ENCODE measurements at regions not wholly inside any gene's neighbourhood (a gene's known extent, or its start where the extent isn't known, plus 50 kb on each side); places are given as distances from the start of the nearest gene placed in this dataset.

DNA sequence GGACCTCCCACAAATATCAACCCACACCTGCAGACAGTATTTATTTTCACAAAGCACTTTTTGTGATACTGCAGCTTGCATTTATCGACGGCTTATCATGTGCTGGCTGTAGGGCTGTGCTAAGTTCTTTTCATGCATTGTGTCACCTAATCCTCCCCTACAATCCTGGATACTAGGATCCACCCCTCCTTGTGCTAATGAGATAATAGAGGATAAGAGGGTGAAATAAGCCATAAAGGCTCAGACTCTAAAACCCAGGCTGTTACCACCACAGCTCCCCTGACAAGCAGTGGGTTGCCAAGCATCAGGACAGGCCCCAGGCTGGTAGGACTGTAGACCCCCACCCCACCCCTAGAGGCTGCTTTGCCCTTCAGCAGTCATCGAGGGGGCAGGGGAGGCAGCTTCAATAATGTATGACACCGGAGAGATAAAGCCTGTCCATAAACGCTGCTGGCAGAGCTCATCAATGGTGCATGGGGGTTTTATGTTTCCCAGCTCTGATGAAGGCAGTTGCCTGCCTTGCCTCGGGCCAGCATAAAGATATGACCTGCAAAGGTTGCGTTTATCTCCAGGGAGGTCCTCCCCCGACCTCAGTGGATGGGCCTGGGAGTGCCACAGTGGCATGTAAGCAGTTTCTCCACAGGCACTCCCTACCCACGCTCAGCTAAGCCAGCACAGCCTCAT, 73.9 kb upstream of the C16orf82 start:
- H3K27ac Mint-ChIP-seq = no peak overlapping the region
- no peak overlapping the region for H3K27ac ChIP-seq (ENCODE audit: low read length)
- no peaks in the 10 kb centered on the region for H3K4me1 ChIP-seq (ENCODE audit: control insufficient read depth in 1 of 2, extremely low read depth in 1 of 2, insufficient read depth in 2 of 2, low read length in 2 of 2)
- peaks cover 0 to 9% (median 4%) of the 10 kb centered on the region in 3 donors for H3K9me3 Mint-ChIP-seq
- no peak overlapping the region for H3K4me3 ChIP-seq (ENCODE audit: control insufficient read depth in 1 of 2, extremely low read depth in 1 of 2, low read length in 1 of 2)
- H3K27me3 Mint-ChIP-seq = peaks cover 23 to 39% of the 10 kb centered on the region in 2 donors
- H3K4me1 Mint-ChIP-seq = no peaks in the 10 kb centered on the region
- peaks cover 0 to 18% of the 10 kb centered on the region in 2 experiments for H3K27me3 ChIP-seq (replicated peaks in 1 of 2; ENCODE audit: control insufficient read depth in 2 of 2, extremely low read depth in 1 of 2, insufficient read depth in 2 of 2, low read length in 1 of 2)
- H3K9me3 ChIP-seq = no peaks in the 10 kb centered on the region
- ChIA-PET CTCF (no interaction called here), POLR2A (no interaction called here)
- 65% methylated on average over 5 of the region's 9 CpGs for WGBS (ENCODE audit: insufficient coverage)
- no peak for ATAC-seq (replicated peaks in 1 of 4)
- DNase-seq = no peak
- no peak overlapping the region for H3K4me3 Mint-ChIP-seq
- no peaks in the 10 kb centered on the region for H3K36me3 Mint-ChIP-seq
- no peaks in the 10 kb centered on the region for H3K36me3 ChIP-seq (ENCODE audit: control insufficient read depth in 2 of 2, extremely low read depth in 1 of 2, insufficient read depth in 1 of 2, low read length in 1 of 2)

DNA sequence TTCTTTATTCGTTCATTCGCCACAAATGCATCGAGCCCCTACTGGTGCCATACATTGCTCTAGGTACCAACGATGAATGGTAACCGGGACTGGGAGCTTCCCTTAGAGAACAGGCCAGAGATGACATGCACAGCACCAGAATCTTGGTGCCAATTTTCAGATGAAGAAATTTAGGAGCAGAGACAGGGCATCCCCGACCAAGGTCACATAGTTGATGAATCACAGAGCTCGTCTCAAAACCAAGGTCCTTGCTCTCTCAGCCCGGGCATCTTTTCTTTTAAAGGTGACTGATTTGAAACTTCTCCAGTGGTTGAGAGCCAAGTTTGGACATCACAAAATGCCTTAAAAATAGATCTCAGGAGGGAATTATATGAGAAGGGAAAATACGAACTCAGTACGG, 73.2 kb upstream of the C16orf82 start:
- Histone ChIP-seq H3K4me3 (ENCODE audit: control insufficient read depth in 1 of 2, extremely low read depth in 1 of 2, low read length in 1 of 2) (no peak overlapping the region), H3K36me3 (ENCODE audit: control insufficient read depth in 2 of 2, extremely low read depth in 1 of 2, insufficient read depth in 1 of 2, low read length in 1 of 2) (no peaks in the 10 kb centered on the region), H3K9me3 (no peaks in the 10 kb centered on the region), H3K27me3 (replicated peaks in 1 of 2; ENCODE audit: control insufficient read depth in 2 of 2, extremely low read depth in 1 of 2, insufficient read depth in 2 of 2, low read length in 1 of 2) (peaks cover 0 to 15% of the 10 kb centered on the region in 2 experiments), H3K27ac (ENCODE audit: low read length) (no peak overlapping the region), H3K4me1 (ENCODE audit: control insufficient read depth in 1 of 2, extremely low read depth in 1 of 2, insufficient read depth in 2 of 2, low read length in 2 of 2) (no peaks in the 10 kb centered on the region)
- 83% methylated on average over 10 of the region's 10 CpGs for WGBS (ENCODE audit: insufficient coverage)
- Mint-ChIP-seq H3K27me3 (peaks cover 29 to 39% of the 10 kb centered on the region in 2 donors), H3K4me3 (no peak overlapping the region), H3K4me1 (no peaks in the 10 kb centered on the region), H3K36me3 (no peaks in the 10 kb centered on the region), H3K27ac (no peak overlapping the region), H3K9me3 (peaks cover 0 to 9% (median 4%) of the 10 kb centered on the region in 3 donors)
- ATAC-seq (replicated peaks in 1 of 4) (no peak), DNase-seq (no peak)
- ChIA-PET CTCF (no interaction called here), POLR2A (no interaction called here)

DNA sequence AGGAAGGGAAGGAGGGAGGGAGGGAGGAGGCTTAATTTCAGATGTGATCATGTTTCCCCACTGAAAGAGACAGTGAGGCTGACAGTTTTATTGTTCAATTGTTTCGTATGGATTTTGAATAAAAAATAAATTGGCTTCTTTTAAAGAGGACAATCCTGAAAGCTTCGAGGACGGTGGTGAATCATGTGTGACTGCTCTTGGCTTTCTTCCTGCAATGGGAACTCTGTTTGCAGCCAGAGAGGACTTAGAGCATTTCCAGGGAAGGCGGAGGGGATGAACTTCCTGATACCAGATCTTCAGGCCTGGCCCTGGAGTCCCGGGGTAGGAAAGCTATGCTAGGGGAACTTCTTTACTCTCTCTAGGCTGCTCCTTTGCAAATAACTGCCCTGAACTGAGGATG, 72.8 kb upstream of the C16orf82 start:
- 38% methylated on average over 4 of the region's 5 CpGs for WGBS (ENCODE audit: insufficient coverage)
- H3K9me3 ChIP-seq = no peaks in the 10 kb centered on the region

DNA sequence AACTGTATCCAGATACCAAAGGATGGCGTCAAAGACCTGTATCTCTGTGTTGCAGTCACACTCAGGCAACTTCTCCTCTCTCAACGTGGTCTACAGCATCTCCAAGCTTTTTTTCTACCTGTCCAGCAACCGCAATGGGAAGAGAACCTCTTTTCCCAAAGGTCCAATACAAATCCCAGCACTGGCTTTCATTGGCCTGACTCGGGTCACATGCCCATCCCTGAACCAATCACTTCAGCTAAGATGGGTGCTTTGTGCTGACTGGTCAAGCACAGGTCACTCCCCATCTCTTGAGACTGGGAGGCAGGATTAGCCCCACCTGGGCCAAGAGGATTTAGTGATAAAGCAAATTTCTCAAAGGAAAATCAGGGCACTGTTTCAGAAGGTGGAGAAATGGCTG, 71.2 kb upstream of the C16orf82 start:
- H3K36me3 Mint-ChIP-seq = no peaks in the 10 kb centered on the region
- Histone ChIP-seq H3K27ac (ENCODE audit: low read length) (no peak overlapping the region), H3K4me3 (ENCODE audit: control insufficient read depth in 1 of 2, extremely low read depth in 1 of 2, low read length in 1 of 2) (no peak overlapping the region), H3K36me3 (ENCODE audit: control insufficient read depth in 2 of 2, extremely low read depth in 1 of 2, insufficient read depth in 1 of 2, low read length in 1 of 2) (no peaks in the 10 kb centered on the region), H3K9me3 (no peaks in the 10 kb centered on the region), H3K4me1 (ENCODE audit: control insufficient read depth in 1 of 2, extremely low read depth in 1 of 2, insufficient read depth in 2 of 2, low read length in 2 of 2) (no peaks in the 10 kb centered on the region), H3K27me3 (replicated peaks in 1 of 2; ENCODE audit: control insufficient read depth in 2 of 2, extremely low read depth in 1 of 2, insufficient read depth in 2 of 2, low read length in 1 of 2) (peaks cover 0 to 16% of the 10 kb centered on the region in 2 experiments)
- H3K27me3 Mint-ChIP-seq = peaks cover 36 to 39% of the 10 kb centered on the region in 2 donors
- peaks cover 0 to 9% (median 4%) of the 10 kb centered on the region in 3 donors for H3K9me3 Mint-ChIP-seq
- no peak for ATAC-seq (replicated peaks in 1 of 4)
- no peaks in the 10 kb centered on the region for H3K4me1 Mint-ChIP-seq
- WGBS (ENCODE audit: insufficient coverage) = 67% methylated on average over 4 of the region's 4 CpGs
- POLR2A ChIA-PET = no interaction called here
- H3K27ac Mint-ChIP-seq = no peak overlapping the region
- CTCF ChIA-PET = no interaction called here
- H3K4me3 Mint-ChIP-seq = no peak overlapping the region
- DNase-seq = no peak

More for the DNA sequence above, 72.8 kb upstream of the C16orf82 start:
- DNase-seq (no peak), ATAC-seq (replicated peaks in 1 of 4) (no peak)
- Histone ChIP-seq H3K27ac (ENCODE audit: low read length) (no peak overlapping the region), H3K27me3 (replicated peaks in 1 of 2; ENCODE audit: control insufficient read depth in 2 of 2, extremely low read depth in 1 of 2, insufficient read depth in 2 of 2, low read length in 1 of 2) (peaks cover 0 to 16% of the 10 kb centered on the region in 2 experiments), H3K4me1 (ENCODE audit: control insufficient read depth in 1 of 2, extremely low read depth in 1 of 2, insufficient read depth in 2 of 2, low read length in 2 of 2) (no peaks in the 10 kb centered on the region), H3K4me3 (ENCODE audit: control insufficient read depth in 1 of 2, extremely low read depth in 1 of 2, low read length in 1 of 2) (no peak overlapping the region), H3K36me3 (ENCODE audit: control insufficient read depth in 2 of 2, extremely low read depth in 1 of 2, insufficient read depth in 1 of 2, low read length in 1 of 2) (no peaks in the 10 kb centered on the region)
- CTCF ChIA-PET = no interaction called here
- Mint-ChIP-seq H3K36me3 (no peaks in the 10 kb centered on the region), H3K9me3 (peaks cover 0 to 9% (median 4%) of the 10 kb centered on the region in 3 donors), H3K4me3 (no peak overlapping the region), H3K4me1 (no peaks in the 10 kb centered on the region), H3K27ac (no peak overlapping the region), H3K27me3 (peaks cover 30 to 39% of the 10 kb centered on the region in 2 donors)
- POLR2A ChIA-PET = interaction anchor here in 1 of 2 donors (0.7 kb wide), 1 partner anchor 124 kb away, joined by 4 read pairs; no protein-coding TSS in a partner anchor

DNA sequence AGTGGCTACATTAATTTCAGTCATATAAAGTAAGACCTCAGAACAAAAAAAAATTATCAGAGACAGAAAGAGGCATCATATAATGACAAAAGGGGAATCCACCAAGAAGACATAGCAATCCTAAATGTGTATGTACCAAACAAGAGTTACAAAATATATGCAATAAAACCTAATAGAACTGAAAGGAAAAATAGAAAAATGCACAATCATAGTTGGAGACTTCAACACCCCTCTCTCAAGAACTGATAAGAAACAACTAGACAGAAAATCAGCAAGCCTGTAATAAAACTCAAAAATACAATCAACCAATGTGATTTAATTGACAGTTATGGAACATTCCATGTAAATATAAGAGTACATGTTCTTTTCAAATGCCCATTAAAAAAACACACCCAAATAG, 61.3 kb upstream of the C16orf82 start:
- CTCF ChIA-PET = no interaction called here
- H3K4me1 ChIP-seq (ENCODE audit: control insufficient read depth in 1 of 2, extremely low read depth in 1 of 2, insufficient read depth in 2 of 2, low read length in 2 of 2) = no peaks in the 10 kb centered on the region
- Mint-ChIP-seq H3K36me3 (no peaks in the 10 kb centered on the region), H3K27ac (no peak overlapping the region), H3K9me3 (peaks cover 0 to 4% (median 4%) of the 10 kb centered on the region in 3 donors), H3K27me3 (peaks cover 42 to 44% of the 10 kb centered on the region in 2 donors), H3K4me1 (no peaks in the 10 kb centered on the region), H3K4me3 (no peak overlapping the region)
- DNase-seq = no peak
- no peak for ATAC-seq (replicated peaks in 1 of 4)
- H3K36me3 ChIP-seq (ENCODE audit: control insufficient read depth in 2 of 2, extremely low read depth in 1 of 2, insufficient read depth in 1 of 2, low read length in 1 of 2) = no peaks in the 10 kb centered on the region
- POLR2A ChIA-PET = no interaction called here
- no peak overlapping the region for H3K4me3 ChIP-seq (ENCODE audit: control insufficient read depth in 1 of 2, extremely low read depth in 1 of 2, low read length in 1 of 2)
- peaks cover 2% of the 10 kb centered on the region for H3K9me3 ChIP-seq
- no peak overlapping the region for H3K27ac ChIP-seq (ENCODE audit: low read length)
- peaks cover 0 to 6% of the 10 kb centered on the region in 2 experiments for H3K27me3 ChIP-seq (replicated peaks in 1 of 2; ENCODE audit: control insufficient read depth in 2 of 2, extremely low read depth in 1 of 2, insufficient read depth in 2 of 2, low read length in 1 of 2)
